Activated T-cell treated with anti-CD3 and anti-CD28 coated beads, Interleukin-2, amount 50 U/mL, for 72 hours (primary cell): ENCODE measurements at regions not wholly inside any gene's neighbourhood (a gene's known extent, or its start where the extent isn't known, plus 50 kb on each side); places are given as distances from the start of the nearest gene placed in this dataset.

Source experiments
- ATAC-seq, 2 donors: fragments of 150-1000 bp; cut with Tn5 transposase; replicated peaks in 1 of 2; 2 replicates each; pipeline ENCODE4 v1.10.0; 2021; ENCODE audit warnings: moderate library complexity in 2 of 2, mild to moderate bottlenecking in 1 of 2
- DNase-seq, 2 donors: peaks; one replicate each; pipeline ENCODE4 v3.0.0; 2021 to 2022; ENCODE audit warnings: mixed read lengths in 1 of 2
- H3K27ac Mint-ChIP-seq: one replicate; pipeline ENCODE4 v1.8.0; 2022; ENCODE audit warnings: mild to moderate bottlenecking, moderate library complexity, mixed read lengths
- H3K27me3 Mint-ChIP-seq: one replicate; pipeline ENCODE4 v1.8.0; 2022; ENCODE audit warnings: low read depth, mixed read lengths
- H3K36me3 Mint-ChIP-seq, 2 donors: one replicate each; pipeline ENCODE4 v1.8.0; 2022; ENCODE audit warnings: mixed read lengths in 2 of 2, mild to moderate bottlenecking in 1 of 2; ENCODE audit not compliant: insufficient read depth in 2 of 2
- H3K4me1 Mint-ChIP-seq: one replicate; pipeline ENCODE4 v1.8.0; 2022; ENCODE audit warnings: low read depth, mixed read lengths
- H3K4me3 Mint-ChIP-seq, 2 donors: one replicate each; pipeline ENCODE4 v1.8.0; 2022; ENCODE audit warnings: mild to moderate bottlenecking in 2 of 2, mixed read lengths in 2 of 2, moderate library complexity in 2 of 2
- H3K9me3 Mint-ChIP-seq, 2 donors: one replicate each; pipeline ENCODE4 v1.8.0; 2022; ENCODE audit warnings: mixed read lengths in 2 of 2

DNA sequence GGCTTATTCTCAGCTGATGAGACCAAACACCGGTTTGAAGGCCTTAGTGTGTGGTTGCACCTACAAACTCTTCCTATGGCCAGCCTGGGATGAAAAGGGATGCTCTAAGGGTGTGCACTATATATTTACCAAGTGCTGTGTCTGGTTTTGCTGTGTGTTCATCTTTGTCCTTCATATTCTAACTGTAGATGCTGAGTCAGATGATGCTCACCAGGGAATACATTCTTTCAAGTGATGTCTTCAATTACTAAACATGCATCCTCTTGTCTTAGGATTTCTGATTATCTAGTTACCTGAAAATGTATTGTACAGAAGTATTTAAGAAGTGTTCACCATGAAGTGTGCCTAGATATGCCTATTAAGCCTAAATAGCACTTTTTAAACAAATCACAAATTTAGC is 1111.6 kb upstream of the ZEB2 start:
- no peak for DNase-seq
- Mint-ChIP-seq H3K4me3 (no peak overlapping the region), H3K27ac (no peak overlapping the region), H3K36me3 (peaks cover 0 to 1% of the 10 kb centered on the region in 2 donors), H3K4me1 (no peaks in the 10 kb centered on the region), H3K9me3 (no peaks in the 10 kb centered on the region), H3K27me3 (no peaks in the 10 kb centered on the region)
- ATAC-seq, result no peak

DNA sequence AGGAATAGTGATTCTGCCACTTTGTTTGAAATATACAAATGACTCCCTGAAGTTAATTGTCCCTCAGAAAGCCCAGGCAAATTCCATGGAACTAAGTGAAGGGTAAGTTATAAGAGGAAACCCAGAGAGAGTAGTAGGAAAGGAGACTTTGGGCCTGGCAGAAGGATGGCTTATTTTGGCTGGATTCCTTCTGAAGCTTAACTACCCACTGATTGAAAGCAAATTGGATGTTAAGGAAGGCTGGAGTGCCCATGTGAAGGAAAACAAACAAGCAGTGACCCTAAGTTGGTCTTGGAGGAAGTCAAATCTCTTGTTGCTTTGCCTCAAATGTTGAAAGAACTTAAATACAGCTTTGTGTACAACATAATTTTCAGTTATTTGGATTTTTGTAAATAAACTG is 1106.4 kb upstream of the ZEB2 start:
- Mint-ChIP-seq H3K36me3 (no peaks in the 10 kb centered on the region), H3K4me1 (no peaks in the 10 kb centered on the region), H3K27ac (no peak overlapping the region), H3K4me3 (no peak overlapping the region), H3K9me3 (no peaks in the 10 kb centered on the region), H3K27me3 (no peaks in the 10 kb centered on the region)
- DNase-seq, result no peak
- no peak for ATAC-seq

DNA sequence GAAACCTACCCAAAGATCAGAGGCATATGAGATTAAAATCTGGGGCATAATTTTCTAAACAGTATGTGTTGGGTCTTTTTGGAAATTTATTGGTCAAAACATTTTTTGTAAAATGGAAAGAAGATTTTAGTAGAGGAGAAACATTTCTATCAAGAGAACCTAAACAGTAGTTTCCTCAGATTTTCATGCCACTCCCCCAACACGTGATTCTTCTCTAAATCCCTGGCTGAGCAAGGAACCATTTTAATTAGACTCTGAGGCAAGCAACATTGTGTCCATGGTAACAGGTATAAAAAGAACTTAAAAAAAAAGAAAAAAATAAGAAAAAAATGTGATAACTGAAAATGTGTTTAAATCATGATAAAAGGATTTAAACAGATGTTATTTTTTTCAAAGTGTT is 1105.2 kb upstream of the ZEB2 start:
- Mint-ChIP-seq H3K4me1 (no peaks in the 10 kb centered on the region), H3K27ac (no peak overlapping the region), H3K36me3 (no peaks in the 10 kb centered on the region), H3K27me3 (no peaks in the 10 kb centered on the region), H3K4me3 (no peak overlapping the region), H3K9me3 (no peaks in the 10 kb centered on the region)
- no peak for ATAC-seq
- DNase-seq, result no peak

DNA sequence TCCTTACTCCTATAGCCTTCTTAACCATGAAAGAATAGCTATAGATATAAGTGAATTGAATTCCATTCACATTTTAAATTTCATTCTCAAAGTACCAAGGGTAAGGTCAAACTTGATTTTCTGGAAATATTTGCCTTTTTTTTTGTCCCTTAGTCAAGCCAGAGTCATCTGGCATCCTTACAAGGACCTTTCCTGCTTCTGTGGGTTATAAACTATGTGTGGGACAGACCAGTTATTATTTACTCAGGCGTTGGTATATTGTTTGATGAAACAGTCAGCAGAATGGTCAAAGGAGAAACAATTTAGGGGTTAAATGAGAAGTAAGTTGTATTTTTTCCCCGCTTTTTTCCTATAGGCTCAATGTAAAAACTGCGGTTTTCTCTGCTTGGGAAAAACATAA is 1103.2 kb upstream of the ZEB2 start:
- Mint-ChIP-seq H3K4me1 (no peaks in the 10 kb centered on the region), H3K27me3 (no peaks in the 10 kb centered on the region), H3K9me3 (no peaks in the 10 kb centered on the region), H3K4me3 (no peak overlapping the region), H3K27ac (no peak overlapping the region), H3K36me3 (no peaks in the 10 kb centered on the region)
- no peak for ATAC-seq
- DNase-seq, result no peak

DNA sequence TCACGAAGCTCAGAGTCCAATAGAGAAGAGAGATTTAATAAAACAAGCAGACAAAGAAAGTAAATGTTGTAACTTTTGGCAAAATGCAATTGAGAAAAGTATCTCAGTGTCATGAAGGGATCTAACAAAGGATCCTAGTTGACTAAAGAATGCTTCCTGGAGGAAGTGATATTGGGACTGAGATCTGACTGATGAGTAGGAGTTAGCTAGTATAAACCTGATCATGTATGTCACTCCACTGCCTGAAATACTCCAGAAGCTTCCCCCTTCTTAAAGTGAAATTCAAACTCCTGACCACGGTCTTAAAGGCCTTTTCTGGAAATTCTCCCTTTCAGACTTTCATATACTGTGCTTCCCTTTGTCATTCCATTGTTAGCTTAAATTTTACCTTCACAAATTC is 1102.4 kb upstream of the ZEB2 start:
- Mint-ChIP-seq H3K4me3 (no peak overlapping the region), H3K27me3 (no peaks in the 10 kb centered on the region), H3K27ac (no peak overlapping the region), H3K9me3 (peaks cover 0 to 3% of the 10 kb centered on the region in 2 donors), H3K36me3 (no peaks in the 10 kb centered on the region), H3K4me1 (no peaks in the 10 kb centered on the region)
- ATAC-seq (no peak), DNase-seq (no peak)

DNA sequence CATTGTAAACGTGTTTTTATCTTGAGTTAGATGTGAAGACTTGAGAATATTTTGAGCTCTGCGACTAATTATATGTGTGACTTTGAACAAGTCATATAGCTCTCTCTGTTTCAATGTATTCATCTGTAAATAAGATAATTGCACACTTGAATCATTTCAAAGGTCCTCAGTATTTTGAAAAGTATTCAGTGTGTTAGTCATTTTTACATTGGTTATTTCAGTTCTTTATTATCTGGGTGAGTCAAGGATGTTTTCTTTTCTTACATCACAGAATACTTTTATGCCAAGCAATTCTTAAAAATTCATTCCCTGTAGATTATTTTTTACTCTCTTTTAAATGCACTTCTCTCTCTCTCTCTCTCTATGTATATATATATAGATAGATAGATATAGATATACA is 1098.0 kb upstream of the ZEB2 start:
- no peaks in the 10 kb centered on the region for H3K4me1 Mint-ChIP-seq

DNA sequence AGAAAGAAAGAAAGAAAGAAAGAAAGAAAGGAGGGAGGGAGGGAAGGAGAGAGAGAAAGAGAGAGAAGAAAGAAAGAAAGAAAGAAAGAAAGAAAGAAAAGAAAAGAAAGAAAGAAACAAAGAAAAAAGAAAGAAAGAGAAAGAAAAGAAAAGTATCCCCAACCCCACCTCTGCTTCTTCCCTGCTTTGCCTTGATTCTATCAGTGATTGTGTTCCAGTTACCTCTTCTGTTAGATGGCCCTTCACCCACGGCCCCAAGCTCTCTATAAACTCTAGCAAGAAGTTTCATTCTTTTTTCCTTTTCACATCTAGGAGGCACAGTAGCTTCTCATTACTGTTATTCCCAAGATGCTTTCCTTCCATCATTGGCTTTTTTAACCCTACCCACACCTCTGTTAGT is 1097.5 kb upstream of the ZEB2 start:
- no peak for ATAC-seq
- H3K4me1 Mint-ChIP-seq, result no peaks in the 10 kb centered on the region
- no peak overlapping the region for H3K4me3 Mint-ChIP-seq
- no peak for DNase-seq
- no peak overlapping the region for H3K27ac Mint-ChIP-seq
- H3K27me3 Mint-ChIP-seq, result no peaks in the 10 kb centered on the region
- peaks cover 0 to 5% of the 10 kb centered on the region in 2 donors for H3K9me3 Mint-ChIP-seq
- H3K36me3 Mint-ChIP-seq, result no peaks in the 10 kb centered on the region

More for the DNA sequence above, 1098.0 kb upstream of the ZEB2 start:
- Mint-ChIP-seq H3K27me3 (no peaks in the 10 kb centered on the region), H3K4me3 (no peak overlapping the region), H3K9me3 (peaks cover 0 to 4% of the 10 kb centered on the region in 2 donors), H3K36me3 (no peaks in the 10 kb centered on the region), H3K27ac (no peak overlapping the region)
- no peak for ATAC-seq
- no peak for DNase-seq

DNA sequence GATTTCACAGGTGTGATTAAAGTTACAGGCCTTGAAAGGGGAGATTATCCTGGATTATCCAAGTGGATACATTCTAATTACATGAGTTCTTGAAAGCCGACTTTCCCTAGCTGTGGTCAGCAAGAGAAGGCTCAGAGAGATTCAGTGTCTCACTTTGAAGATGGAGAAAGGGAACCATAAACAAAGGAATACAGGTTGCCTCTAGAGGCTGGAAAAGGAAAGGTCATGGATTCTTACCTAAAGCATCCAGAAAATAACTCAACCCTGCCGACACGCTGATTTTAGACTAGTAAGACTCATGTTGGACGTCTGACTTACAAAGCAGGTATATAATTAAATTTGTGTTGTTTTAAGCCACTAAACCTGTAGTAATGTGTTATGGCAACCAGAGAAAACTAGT is 1095.7 kb upstream of the ZEB2 start:
- DNase-seq, result no peak
- Mint-ChIP-seq H3K36me3 (no peaks in the 10 kb centered on the region), H3K27me3 (no peaks in the 10 kb centered on the region), H3K4me1 (no peaks in the 10 kb centered on the region), H3K4me3 (no peak overlapping the region), H3K27ac (no peak overlapping the region), H3K9me3 (peaks cover 0 to 6% of the 10 kb centered on the region in 2 donors)
- ATAC-seq, result no peak

DNA sequence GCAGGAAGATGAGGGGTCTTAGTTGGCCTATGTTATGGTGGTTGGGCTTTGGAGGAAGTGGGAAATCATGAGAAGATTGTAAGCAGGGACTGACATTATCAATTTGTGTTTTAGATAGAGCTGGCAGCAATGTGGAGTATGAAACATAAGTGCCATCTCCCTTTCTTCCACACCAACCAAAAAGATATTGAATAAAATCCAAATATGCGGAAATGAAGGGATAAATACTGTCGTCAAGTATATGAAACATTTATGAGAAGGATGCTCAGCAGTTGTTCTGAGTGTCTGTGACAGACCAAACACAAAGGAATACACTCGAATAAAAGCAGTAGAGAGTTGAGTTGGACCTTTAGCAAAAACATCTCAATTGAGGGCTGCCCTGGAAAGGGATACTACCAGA is 1090.0 kb upstream of the ZEB2 start:
- ATAC-seq (no peak), DNase-seq (no peak)
- Mint-ChIP-seq H3K4me3 (no peak overlapping the region), H3K4me1 (no peaks in the 10 kb centered on the region), H3K27me3 (no peaks in the 10 kb centered on the region), H3K27ac (no peak overlapping the region), H3K36me3 (no peaks in the 10 kb centered on the region), H3K9me3 (peaks cover 2 to 4% of the 10 kb centered on the region in 2 donors)

DNA sequence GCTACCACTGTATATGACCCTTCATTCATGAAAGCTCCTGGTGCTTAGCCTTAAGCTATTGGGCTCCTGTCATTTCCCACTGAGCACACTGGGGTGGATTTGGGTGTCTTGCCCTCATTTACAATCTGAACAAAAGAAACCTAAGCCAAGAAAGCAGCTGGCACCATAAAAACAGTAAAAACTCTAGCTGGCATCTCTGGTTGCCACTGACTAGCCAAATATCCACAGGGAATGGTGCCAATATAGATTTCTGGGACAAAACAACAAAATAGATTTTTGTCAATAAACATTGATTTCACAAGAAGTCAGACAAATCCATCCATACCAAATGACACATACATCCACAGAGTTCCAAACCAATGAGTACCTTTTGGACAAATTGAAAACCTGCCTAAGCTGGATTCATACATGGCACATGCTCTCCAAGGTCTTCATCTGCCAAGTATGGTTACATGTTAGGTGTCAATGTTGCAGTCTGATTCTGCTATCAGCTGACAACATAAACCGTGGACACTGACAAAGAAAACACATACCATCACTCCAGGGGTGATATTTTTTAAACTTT is 1081.5 kb upstream of the ZEB2 start:
- Mint-ChIP-seq H3K27ac (no peak overlapping the region), H3K9me3 (no peaks in the 10 kb centered on the region), H3K27me3 (peaks cover 15% of the 10 kb centered on the region), H3K4me1 (no peaks in the 10 kb centered on the region), H3K36me3 (no peaks in the 10 kb centered on the region), H3K4me3 (no peak overlapping the region)
- no peak for ATAC-seq
- DNase-seq, result no peak

DNA sequence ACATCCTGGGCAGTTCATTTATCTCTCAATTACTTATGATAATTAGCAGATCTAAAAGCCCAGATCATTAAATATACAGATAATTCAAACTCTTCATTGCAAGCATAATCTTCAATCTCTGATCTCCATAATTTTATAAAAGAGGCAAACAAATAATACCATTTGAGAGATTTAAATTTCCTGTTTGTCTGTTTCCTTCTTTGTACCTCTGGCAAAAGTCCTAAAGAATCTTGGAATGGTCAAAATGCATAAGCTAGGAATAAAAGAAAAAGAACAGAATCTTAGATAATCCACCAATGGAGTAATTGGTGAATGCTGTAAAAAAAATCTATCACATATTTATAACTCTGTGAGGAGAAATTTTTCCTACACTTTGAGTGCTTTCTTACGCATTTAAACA is 1080.9 kb upstream of the ZEB2 start:
- DNase-seq, result no peak
- H3K36me3 Mint-ChIP-seq, result no peaks in the 10 kb centered on the region
- no peak for ATAC-seq
- H3K27ac Mint-ChIP-seq, result no peak overlapping the region
- H3K27me3 Mint-ChIP-seq, result peaks cover 15% of the 10 kb centered on the region
- no peaks in the 10 kb centered on the region for H3K4me1 Mint-ChIP-seq
- no peaks in the 10 kb centered on the region for H3K9me3 Mint-ChIP-seq
- H3K4me3 Mint-ChIP-seq, result no peak overlapping the region

DNA sequence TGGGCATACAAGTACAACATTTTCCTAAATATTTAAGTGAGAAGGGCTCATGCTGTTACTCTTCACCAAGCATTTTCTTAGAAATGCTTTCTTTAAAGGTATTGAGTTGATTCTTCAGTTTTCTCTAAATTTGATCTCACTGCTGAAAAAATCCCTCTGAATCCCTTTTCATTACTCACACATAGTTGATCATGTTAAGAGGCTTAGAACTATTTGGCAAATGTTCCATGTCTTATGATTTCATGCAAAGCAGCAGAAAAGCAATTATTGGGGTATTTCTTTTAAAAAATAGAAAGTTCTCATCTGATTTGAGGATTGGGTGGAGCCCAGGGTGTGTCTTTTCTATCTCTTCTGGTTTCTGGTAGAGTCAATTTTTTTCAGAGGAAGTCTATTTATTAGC is 1079.8 kb upstream of the ZEB2 start:
- no peak overlapping the region for H3K4me3 Mint-ChIP-seq
- H3K27me3 Mint-ChIP-seq, result peaks cover 15% of the 10 kb centered on the region
- H3K27ac Mint-ChIP-seq, result no peak overlapping the region
- no peaks in the 10 kb centered on the region for H3K36me3 Mint-ChIP-seq
- DNase-seq (no peak), ATAC-seq (no peak)
- no peaks in the 10 kb centered on the region for H3K9me3 Mint-ChIP-seq
- no peaks in the 10 kb centered on the region for H3K4me1 Mint-ChIP-seq

DNA sequence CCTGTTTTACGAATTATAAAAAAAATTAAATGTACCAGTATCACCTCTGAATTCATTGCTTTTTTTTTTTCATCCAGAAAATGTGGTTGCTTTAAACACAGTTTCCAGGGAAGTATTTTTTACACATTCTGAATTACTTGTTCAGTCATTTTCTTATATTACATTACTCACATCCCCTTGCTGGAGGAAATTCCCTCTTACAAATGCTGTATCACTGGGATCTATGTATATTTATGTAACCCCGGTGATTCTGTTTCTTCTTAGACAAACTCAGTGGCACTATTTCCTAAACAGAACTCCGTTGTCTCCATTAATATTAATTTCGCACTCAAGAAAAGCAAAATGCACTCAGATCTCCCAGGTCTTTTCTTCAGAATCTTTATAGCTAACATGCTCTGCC is 1078.5 kb upstream of the ZEB2 start:
- no peaks in the 10 kb centered on the region for H3K9me3 Mint-ChIP-seq
- H3K4me1 Mint-ChIP-seq, result no peaks in the 10 kb centered on the region
- no peaks in the 10 kb centered on the region for H3K36me3 Mint-ChIP-seq
- H3K27ac Mint-ChIP-seq, result no peak overlapping the region
- peaks cover 4% of the 10 kb centered on the region for H3K27me3 Mint-ChIP-seq
- no peak overlapping the region for H3K4me3 Mint-ChIP-seq
- no peak for ATAC-seq
- no peak for DNase-seq

DNA sequence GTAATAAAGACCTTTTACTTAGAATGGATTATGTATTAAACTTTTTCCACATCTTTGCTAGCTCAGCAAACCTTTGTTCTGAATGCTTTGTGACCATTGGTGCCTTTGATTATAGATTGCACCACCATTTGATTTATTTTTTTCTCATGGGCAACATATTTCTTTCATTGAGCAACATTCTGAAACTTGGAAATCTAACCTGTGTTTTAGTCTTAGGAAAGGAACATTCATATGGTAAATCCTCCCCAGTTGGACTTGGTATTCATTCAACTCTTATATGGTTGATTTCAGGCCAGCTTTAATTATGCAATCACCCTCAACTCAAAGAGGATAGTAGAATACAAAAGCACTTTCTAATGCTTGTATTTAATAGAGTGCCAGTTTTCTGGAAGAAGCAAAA is 1077.9 kb upstream of the ZEB2 start:
- no peak for ATAC-seq
- Mint-ChIP-seq H3K27ac (no peak overlapping the region), H3K4me1 (no peaks in the 10 kb centered on the region), H3K4me3 (no peak overlapping the region), H3K36me3 (no peaks in the 10 kb centered on the region), H3K9me3 (no peaks in the 10 kb centered on the region), H3K27me3 (no peaks in the 10 kb centered on the region)
- DNase-seq, result no peak
